Brain pericyte (primary cell): ENCODE measurements at regions not wholly inside any gene's neighbourhood (a gene's known extent, or its start where the extent isn't known, plus 50 kb on each side); places are given as distances from the start of the nearest gene placed in this dataset.
"Not testable (repeated sequence)": the region's sequence is repeated elsewhere in the genome, so short reads cannot be mapped to it uniquely, and the experiment has no call there.

ENCODE experiments used
- DNase-seq: peaks from one replicate; pipeline ENCODE4 v3.0.0-alpha.2; 2012; ENCODE audit warnings: low read depth, low spot score

- DNase-seq = no peak
These were observed 215.6 kb upstream of the TMEFF2 start for GRCh38 chr2:192410319-192410718.

DNA sequence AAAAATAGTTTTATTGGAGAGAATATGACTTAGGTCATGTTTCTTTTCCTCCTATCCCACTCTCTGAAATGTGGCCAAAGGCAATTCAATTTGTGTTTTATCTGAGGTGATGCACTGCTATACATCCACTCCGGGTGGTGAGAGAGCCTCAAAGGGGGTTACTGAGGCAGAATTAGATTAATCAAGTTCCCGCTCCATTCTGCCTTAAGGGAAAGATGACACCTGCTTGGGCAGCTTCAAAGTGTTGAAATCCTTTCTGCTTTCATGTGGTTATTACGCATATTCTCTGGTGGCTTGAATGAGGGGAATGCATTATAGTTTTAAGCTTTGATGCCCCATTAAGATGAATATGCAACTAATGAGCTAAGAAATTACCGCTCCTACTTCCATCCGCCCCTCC lies 213.0 kb upstream of the TMEFF2 start:
- no peak for DNase-seq

- DNase-seq = no peak
These were observed 203.5 kb upstream of the TMEFF2 start for GRCh38 chr2:192398236-192398635.

GRCh38 chr2:192394605-192395004 lies 199.9 kb upstream of the TMEFF2 start:
- DNase-seq = no peak

DNA sequence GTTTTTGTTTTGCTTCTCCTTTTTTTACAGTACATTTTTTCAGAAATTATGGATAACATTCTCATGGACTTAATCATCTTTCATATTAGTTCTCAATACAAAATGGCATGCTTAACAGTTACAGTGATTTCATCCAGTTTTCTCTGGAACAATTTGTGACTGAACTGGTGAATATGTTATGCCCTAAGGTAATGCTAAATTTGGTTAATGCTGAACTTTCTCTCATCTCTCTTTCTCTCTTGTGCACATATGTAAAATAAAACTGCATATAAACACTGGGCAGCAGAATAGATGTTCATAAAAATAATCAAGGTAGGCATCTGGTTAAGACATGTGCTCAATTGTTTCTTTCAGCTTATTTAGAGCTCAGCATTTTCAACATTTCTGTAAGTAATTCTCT lies 196.3 kb upstream of the TMEFF2 start:
- DNase-seq = no peak

- DNase-seq = no peak
These were observed 195.7 kb upstream of the TMEFF2 start for GRCh38 chr2:192390401-192390800.

GRCh38 chr2:192384191-192384590 lies 189.5 kb upstream of the TMEFF2 start:
- DNase-seq = not testable (repeated sequence)

DNA sequence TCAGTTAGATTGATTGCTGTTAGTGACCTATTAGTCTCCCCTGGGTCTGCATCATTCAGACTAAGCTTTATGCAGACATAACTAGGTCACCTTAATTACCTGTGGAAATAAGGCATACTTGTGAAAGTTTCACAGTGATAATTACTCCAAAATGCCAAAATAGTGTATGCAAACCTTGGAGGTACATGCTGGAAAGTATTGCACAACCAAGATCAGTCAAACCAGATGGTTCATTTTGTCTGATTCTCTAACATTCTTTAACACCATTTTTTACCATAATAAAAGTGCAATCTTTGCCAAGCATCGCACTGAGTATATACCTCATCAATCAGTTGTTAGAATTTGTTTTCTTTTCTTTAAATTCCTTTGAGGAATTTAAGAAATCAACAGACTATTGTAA lies 186.3 kb upstream of the TMEFF2 start:
- no peak for DNase-seq

DNA sequence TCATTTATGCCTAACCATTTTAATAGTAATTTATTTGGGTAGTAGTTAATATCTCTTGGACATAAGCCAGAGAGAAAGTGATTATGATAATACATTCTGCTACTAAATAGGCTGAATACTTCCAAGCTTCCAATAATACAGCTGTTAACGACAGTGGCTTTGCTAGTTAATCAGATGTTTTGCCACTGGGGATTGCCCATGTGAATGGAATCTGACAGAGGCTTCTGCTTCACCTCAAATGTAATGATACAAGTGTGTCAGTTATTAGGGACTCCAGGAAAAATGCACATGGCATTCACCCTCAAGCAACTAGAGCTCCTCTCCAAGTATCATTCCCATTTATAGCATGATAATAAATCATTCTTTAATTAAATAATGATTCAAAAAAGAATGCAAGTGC lies 185.0 kb upstream of the TMEFF2 start:
- no peak for DNase-seq

DNA sequence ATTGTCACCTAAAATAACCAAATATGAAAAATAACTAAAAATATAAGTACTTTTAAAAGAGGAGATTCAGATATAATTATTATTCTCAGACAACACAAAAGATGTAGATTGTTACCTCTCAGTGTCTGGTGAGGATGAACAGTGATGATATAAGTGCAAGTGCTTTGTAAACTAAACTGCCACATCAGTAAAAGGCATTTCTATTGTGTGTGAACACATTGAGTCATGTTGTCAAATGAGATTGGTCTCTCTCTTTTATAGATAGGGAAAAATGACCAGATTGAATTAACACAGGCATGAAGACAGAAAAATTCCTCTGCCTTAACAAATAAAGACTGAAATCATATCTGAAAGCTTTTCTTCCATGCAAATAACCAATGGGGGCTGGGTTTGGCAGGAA lies 182.4 kb upstream of the TMEFF2 start:
- DNase-seq = no peak

DNA sequence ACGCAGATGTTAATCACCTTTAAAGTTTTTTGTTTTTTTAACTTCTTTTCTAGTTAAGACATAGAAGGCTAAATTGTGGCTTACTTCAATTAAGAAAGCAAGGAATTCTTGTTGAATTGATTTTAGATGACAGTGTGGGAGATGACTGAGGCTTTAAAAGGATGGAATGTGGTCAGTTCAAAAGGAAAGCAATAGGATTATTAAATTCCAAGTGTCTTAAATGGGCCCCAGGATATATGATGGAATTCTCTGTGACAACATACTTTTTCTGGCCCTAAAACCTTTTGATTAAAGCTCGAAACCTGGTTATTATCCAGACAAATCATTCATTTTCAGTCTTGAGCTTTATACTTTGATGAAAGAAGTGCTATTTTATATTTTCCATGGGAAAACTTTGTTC lies 179.0 kb upstream of the TMEFF2 start:
- DNase-seq = no peak

DNA sequence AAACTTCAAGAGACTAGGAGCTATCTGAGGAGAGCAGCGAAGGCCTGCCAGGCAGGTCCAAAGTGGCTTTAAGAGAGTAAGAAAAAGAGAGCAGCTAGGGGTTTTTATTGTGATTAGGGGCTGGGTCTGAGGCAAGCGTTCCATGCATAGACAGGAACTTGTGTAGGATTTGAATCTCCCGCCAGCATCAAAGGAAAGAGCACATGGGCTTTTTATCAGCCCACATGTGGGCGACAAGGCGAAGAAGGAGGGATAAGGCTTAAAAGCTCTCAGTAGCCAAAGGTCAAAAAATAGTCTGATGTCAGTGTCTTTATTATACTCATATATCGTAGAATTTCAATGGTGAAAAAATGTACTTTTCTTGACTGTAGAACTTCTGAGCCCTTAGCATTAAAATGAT lies 178.5 kb upstream of the TMEFF2 start:
- no peak for DNase-seq

DNA sequence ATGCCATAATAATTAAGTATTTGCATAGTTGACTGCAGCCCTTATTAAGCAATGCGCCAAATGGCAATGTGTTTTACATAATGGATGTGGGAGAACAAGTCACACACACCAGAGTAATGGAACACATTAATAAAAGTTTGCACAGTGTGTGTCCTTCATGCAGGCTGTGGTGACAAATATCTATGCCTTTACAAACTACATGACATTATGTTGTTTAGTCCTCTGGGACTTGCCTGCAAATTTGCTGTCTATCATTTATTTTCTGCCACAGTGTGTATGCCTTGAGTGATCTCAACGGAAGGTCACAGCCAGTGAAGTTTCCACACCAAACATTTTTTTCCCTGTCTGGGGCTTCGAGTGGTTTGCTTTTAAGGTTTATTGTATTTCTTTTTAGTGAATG lies 175.2 kb upstream of the TMEFF2 start:
- DNase-seq = no peak

- DNase-seq = no peak
These were observed 162.5 kb upstream of the TMEFF2 start for GRCh38 chr2:192357217-192357616.

GRCh38 chr2:192354512-192355244 lies 159.9 kb upstream of the TMEFF2 start:
- no peak for DNase-seq

GRCh38 chr2:192347542-192347941 lies 152.8 kb upstream of the TMEFF2 start:
- DNase-seq = no peak

DNA sequence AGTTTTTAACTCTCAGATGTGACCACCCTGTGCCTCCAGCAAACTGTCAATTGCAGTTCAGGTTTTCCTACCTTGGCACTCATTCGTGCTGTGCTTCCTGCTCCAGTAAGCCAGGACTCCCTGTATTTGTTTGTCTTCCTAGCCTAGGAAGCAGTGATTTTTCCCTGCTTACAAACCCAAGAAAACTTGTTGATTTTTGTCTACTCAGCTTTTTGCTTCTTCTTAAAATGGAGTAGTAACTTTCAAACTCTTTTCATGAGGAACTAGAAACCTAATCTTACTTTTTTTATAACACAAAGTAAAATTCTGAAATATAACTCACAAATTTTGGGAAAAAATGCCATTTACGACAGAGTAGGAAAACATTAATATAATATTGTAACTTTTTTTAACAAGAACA lies 150.6 kb upstream of the TMEFF2 start:
- no peak for DNase-seq

- no peak for DNase-seq
These were observed 138.9 kb upstream of the TMEFF2 start for GRCh38 chr2:192333642-192334041.

DNA sequence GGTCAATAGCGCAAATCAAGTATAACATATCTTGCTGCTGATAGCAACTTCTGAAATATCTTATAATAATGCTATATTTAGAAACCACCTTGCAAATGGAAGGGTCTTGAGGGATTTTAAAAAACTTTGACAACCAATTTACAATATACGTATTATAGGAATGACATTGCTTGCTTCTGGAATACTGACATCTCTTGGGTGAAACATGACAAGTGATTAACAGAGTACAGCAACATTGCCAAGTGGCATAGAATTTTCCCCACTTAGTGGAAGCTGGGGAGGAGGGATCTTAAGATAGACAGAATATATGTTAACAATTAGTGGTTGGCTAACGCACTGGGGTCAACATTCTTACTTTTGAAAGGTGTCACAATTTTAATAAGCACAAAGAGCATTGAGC lies 133.6 kb upstream of the TMEFF2 start:
- no peak for DNase-seq

DNA sequence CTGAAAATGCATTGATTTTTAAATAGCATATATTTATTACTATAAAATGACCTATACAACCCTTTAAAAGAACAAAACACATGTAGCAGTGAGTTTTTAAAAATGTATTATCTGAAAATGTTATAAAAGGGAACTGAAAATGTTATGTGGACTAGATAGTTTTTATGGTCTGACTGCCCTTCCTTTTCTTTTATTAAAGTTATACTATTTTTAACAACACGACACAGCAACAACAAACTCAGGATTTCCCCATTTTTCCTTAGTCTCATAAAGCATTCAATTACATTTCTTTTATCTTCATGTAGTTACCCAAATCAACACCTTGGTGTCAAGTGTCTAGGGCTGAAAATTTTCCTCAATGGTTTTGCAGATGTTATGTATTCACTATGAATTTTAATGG lies 132.8 kb upstream of the TMEFF2 start:
- no peak for DNase-seq

DNA sequence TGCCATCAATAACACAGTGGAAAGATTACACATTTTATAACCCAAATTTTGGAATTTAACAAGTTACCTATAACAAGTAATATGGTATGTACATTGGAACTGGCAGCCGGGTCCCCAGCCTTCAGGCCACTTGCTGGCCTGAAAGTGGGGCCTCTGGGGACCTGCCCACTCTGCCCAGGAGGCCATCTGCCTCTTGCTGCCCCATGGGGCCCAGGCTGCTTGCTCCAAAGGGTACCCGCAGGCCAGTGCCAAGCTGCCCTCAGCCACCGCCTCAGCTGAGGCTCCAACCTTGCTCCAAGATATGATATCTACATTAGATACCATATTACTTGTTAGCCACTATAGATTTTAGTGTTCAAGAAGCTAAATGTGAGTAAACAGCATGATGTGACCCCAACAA lies 120.8 kb upstream of the TMEFF2 start:
- no peak for DNase-seq

GRCh38 chr2:192314800-192315481 lies 120.2 kb upstream of the TMEFF2 start:
- DNase-seq = no peak

DNA sequence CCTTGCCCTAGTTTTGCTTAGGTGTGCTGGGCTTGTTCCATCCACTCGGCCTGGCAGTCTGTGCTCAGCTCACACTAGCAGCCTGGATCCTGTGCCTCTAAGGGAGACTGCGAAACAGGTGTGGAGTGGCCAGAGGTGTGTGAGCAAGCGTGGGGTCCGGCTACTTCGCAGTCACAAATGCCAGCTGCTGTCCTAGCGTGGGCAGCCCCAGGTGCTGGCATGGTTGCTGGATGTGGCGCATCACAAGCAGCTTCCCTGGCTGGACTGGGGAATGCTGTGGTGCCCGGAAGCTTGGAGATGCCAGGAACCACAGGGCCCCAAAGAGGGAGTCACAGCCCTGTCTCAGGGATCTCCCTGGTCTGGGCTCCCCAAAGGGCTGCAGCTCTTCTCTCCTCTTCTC lies 119.0 kb upstream of the TMEFF2 start:
- no peak for DNase-seq
